Fibroblast of skin of right quadriceps (primary cell): ENCODE measurements at regions not wholly inside any gene's neighbourhood (a gene's known extent, or its start where the extent isn't known, plus 50 kb on each side); places are given as distances from the start of the nearest gene placed in this dataset.
"Not testable (repeated sequence)": the region's sequence is repeated elsewhere in the genome, so short reads cannot be mapped to it uniquely, and the experiment has no call there.

ENCODE experiments used
- DNase-seq: peaks from one replicate; pipeline ENCODE4 v3.0.0-alpha.2; 2013

- DNase-seq = no peak
Measured at GRCh38 chr12:127133675-127134335, 1133.2 kb upstream of the TMEM132C start.

- DNase-seq = not testable (repeated sequence)
Measured at GRCh38 chr12:127140864-127141484, 1126.0 kb upstream of the TMEM132C start.

DNA sequence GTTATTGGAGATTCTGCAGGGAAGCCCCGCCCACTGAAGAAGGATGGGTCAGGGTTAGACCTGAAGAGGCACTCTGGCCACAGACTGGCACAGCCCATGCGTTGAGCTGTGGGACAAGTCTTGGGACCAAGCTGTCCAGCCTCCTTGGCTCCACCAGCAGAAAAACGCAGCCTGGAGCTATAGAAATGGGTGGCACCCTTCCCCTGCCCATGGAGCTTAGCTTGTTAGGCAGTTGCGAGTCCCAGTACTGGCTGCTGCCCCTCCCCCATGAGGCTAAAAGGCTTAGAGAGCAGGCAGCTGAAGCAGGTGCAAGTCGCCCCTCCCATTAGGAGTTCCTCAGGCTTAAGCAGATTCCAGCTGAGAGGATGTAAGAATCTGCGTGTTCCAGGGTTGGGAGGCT lies 1124.0 kb upstream of the TMEM132C start:
- DNase-seq = no peak

DNA sequence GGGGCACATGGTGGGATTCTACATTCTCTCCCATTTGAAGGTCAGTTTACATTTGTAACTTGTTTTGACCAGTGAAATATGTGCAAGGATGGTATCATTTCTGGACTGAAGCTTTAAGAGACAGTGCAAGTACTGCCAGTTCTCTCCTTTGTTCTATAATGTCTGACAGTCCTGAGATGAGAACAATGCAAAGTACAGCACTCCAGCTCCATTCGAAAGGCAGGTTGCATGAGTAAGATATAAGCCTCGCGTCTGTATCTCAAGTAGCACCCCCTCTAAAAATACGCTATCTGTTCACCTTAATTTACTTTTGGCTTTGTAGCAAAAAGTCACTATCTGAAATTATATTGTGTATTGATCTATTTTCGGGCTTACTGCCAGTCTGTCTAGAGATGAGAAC lies 1122.2 kb upstream of the TMEM132C start:
- no peak for DNase-seq

DNA sequence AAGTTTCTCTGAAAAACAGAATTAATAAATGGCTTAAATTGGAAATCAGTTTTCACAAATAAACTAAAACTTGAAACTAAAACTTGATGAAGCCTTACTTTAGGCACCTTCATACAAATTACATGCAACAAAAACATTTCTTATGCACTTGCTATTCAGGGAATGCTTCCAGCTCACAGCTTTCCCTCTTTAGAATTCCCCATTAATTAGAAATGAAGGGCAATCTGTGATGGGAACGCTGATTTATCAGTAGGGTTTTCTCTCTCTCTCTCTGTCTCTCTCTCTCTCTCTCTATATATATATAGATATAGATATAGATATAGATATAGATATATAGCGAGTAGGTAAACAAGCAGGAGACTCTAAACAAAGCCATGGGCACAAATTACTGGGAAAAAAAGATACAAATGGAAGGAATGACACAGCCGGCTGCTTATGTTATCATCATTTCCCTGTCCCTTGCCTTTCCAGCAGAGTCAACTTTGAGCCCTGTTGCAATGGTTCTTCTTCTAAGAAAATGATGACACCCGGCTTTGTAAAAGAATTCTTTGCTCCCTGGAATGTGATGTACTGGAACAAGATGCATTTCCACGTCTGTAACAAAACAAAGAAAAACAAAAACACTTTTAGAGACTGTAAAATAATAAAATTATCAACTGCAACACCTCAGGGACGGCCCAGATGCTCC lies 1121.6 kb upstream of the TMEM132C start:
- no peak for DNase-seq

- peak; percentile 81 for DNase-seq
Measured at GRCh38 chr12:127145929-127146789, 1120.8 kb upstream of the TMEM132C start.

DNA sequence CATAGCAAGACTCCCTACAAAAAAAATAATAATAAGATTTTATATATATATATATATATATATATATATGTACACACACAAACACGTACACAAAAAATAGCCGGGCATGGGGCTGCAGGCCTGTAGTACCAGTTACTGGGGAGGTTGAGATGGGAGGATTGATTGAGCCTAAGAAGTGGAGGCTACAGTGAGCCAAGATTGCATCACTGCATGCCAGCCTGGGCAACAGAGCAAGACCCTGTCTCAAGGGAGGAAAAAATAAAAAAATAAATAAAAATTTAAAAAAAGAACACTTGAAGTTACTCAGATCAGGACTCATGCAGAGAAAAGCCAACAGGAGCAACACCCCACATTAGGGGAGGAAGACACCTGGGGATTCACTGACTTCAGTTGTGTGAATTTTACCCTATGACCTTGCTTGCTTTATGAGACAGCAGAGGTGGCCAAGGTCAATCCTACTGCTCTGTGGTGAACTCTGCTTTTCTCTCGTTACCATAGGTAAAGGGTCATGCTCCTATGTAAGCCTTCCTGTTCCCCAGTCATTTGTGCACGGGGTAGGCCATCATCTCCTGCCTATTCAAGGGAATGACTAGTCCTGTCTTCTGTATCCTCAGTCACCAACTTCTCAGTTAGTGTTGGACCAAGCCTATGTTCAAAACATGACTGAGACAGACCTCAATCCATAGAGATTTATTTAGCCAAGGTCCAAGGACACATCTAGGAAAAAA lies 1119.8 kb upstream of the TMEM132C start:
- no peak for DNase-seq

DNA sequence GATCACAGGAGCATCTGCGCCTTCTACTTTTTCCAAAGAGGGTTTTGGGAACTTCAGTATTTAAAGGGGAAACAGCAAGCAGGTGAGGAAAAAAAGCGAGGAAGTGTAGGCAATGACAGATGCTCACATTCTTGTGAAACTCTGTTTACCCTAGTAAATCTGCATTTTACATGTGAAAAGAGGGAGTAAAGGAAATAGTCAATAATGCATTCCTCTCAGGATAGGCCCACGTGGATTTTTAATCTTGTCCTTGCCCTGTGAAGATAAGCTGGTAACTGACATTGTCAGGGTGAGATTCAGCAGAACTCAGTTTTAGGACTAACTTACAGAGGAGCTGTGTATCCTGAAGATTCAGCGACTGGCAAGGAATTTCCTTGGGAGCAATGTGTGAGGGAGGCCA lies 1119.2 kb upstream of the TMEM132C start:
- DNase-seq = no peak

- DNase-seq = no peak
Measured at GRCh38 chr12:127148318-127148717, 1118.7 kb upstream of the TMEM132C start.

DNA sequence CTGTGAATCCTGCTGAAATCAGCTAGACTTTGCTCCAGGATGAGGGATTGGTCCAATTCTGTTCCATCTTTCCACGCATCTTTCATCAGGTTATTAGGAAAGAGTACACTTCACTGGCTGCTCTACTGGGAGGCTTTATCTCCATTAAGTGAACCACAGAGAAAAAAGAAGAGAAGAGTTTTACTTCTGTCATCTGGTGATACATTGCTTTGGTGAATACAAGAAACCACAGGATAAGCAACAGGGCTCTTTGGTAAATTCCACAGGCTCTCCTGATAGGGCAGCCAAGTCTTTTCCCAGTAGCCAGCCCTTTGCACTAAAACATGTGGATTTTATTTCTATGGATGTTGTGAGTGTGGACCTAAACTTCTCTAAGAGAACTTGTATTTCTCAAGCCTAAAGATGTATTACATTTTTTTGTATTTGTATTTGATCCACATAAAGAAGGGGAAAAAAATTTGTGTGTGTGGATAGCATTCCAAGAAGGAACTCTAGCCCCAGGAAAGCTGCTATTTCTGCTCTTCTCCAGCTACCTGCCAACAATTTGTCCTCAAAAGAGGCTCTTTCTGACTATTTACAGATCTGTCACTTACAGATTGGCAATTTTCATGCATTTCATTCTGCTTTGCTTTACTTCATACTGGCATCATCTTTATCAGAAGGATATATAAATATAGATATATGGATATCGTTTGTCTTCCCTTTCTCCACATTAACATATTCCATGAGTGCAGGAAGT lies 1117.6 kb upstream of the TMEM132C start:
- peak; percentile 88 for DNase-seq

- no peak for DNase-seq
Measured at GRCh38 chr12:127150028-127150427, 1116.9 kb upstream of the TMEM132C start.

DNA sequence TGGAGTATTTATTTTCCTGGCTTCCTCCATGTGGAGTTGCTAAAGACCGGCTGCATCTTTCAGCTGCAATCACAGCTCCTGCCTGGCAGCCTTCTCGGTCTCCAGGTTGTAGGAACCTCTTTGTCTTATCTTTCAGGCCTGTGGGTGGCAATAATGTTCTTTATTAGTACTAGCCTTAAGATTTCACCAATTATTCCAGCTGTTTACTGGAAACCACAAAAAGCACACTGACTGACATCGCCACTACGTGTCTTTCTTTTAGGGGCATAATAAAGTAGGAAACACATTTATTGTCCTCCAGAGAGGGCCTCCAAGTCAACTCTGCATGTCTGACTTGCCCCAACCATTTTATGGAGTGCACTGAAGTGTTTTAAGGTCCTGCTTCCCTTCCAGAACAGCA lies 1116.5 kb upstream of the TMEM132C start:
- DNase-seq = no peak

- no peak for DNase-seq
Measured at GRCh38 chr12:127150956-127151355, 1116.0 kb upstream of the TMEM132C start.

- DNase-seq = no peak
Measured at GRCh38 chr12:127153996-127154395, 1113.0 kb upstream of the TMEM132C start.

DNA sequence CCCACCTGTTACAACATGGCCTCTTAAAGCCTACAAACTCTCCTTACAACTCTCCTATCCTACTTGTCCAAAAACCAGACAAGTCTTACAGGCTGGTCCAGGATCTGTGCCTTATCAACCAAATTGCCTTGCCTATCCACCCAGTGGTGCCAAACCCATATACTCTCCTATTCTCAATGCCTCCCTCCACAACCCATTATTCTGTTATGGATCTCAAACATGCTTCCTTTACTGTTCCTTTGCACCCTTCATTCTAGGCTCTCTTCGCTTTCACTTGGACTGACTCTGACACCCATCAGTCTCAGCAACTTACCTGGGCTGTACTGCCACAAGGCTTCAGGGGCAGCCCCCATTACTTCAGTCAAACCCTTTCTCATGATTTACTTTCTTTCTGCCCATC lies 1112.1 kb upstream of the TMEM132C start:
- not testable (repeated sequence) for DNase-seq

DNA sequence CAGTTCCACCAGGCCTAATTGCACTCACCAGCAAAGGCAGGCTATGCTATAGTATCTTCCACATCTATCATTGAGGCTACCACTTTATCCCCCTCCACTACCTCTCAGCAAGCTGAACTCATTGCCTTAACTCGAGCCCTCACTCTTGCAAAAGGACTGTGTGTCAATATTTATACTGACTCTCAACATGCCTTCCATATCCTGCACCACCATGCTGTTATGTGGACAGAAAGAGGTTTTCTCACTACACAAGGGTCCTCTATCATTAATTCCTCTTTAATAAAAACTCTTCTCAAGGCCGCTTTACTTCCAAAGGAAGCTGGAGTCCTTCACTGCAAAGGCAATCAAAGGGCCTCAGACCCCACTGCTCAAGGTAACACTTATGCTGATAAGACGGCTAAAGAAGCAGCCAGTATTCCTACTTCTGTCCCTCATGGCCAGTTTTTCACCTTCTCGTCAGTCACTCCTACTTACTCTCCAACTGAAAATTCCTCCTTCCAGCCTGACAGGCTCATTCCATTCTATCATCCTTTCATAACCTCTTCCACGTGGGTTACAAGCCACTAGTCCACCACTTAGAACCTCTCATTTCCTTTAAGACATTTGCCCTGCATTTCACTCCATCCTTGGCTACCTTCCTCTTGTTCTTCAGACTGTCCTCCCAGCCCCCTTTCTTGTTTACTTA lies 1110.9 kb upstream of the TMEM132C start:
- DNase-seq = not testable (repeated sequence)

DNA sequence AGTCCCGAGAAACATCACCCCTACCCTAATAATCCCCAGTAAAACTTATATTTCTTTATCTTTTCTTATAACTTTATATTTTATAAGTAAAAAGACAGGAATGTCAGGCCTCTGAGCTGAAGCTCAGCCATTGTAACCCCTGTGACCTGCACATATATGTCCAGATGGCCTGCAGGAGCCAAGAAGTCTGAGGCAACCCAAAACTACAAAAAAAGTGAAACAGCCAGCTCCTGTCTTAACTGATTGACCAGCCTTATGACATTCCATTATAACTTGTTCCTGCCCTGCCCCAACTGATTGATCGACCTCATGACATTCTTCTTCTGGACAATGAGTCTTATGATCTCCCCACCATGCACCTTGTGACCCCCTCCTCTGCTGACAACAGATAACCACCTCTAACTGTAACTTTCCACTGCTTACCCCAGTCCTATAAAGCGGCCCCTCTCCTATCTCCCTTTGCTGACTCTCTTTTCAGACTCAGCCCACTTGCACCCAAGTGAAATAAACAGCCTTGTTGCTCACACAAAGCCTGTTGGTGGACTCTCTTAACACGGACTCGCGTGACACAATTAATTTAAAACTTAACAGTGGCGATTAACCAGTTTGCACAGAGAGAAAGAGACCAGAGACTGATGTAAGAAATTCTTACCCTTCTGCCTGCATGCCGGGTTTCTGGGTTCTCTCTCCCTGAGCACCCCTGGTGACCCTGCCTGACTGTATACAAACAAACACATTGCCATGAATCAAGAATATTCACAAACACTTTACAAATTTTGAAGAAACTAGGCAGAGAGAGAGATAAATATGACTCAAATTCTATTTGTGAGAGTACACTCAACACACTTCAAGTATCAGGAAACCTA lies 1109.2 kb upstream of the TMEM132C start:
- DNase-seq = not testable (repeated sequence)

- no peak for DNase-seq
Measured at GRCh38 chr12:127158385-127159061, 1108.4 kb upstream of the TMEM132C start.

- no peak for DNase-seq
Measured at GRCh38 chr12:127161466-127161865, 1105.5 kb upstream of the TMEM132C start.

DNA sequence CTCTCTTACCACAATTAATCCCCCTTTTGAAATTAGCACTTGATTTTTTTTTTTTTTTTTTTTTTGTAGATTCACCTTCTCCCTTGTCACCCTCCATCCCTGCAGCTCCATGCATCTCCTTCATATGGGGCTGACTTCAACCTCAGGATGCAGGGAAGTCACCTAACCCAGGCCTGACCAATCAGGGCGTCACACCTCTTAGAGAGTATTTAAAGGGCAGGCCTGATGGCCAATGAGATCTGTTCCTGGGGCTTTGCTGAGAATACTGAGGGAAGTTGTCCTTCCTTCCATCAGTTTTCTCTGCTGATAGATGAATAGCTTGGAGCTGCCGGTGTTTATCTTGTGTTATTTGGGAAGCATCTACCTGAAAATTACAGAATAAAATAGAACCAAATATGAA lies 1104.7 kb upstream of the TMEM132C start:
- no peak for DNase-seq
